ENCODE measurements at regions not wholly inside any gene's neighbourhood (a gene's known extent, or its start where the extent isn't known, plus 50 kb on each side); places are given as distances from the start of the nearest gene placed in this dataset.

DNA sequence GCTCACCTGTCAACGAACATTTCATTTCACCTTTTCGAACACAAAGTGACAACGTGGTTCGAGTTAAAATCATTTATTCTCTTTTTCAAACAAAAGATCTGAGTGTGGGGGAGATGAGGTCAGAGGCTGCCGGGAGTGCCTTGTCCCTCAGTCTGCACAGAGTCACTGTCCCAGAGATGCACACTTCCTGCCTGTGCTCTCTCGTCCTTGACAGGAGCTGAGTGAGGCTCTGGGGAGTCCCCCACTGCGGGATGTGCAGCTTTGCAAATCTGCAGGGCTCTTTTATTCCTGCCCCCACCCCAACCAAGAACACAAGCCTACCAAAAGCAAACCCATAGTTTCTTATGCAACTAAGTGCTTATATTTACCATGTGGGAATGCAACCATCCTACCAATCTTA, 497.8 kb downstream of the EIPR1 start:
- FAIRE-seq (no peak), DNase-seq (ENCODE audit: insufficient read length, low spot score) (no peak)
- TF ChIP-seq, protein P1, sequence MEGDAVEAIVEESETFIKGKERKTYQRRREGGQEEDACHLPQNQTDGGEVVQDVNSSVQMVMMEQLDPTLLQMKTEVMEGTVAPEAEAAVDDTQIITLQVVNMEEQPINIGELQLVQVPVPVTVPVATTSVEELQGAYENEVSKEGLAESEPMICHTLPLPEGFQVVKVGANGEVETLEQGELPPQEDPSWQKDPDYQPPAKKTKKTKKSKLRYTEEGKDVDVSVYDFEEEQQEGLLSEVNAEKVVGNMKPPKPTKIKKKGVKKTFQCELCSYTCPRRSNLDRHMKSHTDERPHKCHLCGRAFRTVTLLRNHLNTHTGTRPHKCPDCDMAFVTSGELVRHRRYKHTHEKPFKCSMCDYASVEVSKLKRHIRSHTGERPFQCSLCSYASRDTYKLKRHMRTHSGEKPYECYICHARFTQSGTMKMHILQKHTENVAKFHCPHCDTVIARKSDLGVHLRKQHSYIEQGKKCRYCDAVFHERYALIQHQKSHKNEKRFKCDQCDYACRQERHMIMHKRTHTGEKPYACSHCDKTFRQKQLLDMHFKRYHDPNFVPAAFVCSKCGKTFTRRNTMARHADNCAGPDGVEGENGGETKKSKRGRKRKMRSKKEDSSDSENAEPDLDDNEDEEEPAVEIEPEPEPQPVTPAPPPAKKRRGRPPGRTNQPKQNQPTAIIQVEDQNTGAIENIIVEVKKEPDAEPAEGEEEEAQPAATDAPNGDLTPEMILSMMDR (IDR thresholded peaks at IDR 0.05; ENCODE audit: insufficient read depth, missing control alignments), result no peak

DNA sequence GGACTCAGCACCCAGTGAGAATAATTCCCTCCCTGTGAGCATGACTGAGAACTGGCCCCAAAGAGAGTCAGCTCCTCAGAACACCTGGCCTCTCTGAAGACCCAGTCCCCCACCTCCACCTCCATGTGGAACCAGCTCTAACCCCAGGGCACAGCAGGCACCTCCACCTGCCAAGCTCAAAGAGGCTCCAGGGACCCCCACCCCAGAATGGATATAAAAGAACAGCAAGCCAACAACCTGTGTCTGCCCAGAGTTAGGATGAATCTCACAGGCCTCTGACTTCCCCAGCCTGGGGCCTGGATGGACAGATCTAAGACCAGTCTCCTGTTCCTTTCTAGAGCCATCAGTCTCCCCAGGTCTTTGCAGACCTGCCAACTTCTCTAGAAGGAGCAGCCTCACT, 498.5 kb downstream of the EIPR1 start:
- TF ChIP-seq, protein P1 (IDR thresholded peaks at IDR 0.05; ENCODE audit: insufficient read depth, missing control alignments), result no peak
- FAIRE-seq (no peak), DNase-seq (ENCODE audit: insufficient read length, low spot score) (no peak)

DNA sequence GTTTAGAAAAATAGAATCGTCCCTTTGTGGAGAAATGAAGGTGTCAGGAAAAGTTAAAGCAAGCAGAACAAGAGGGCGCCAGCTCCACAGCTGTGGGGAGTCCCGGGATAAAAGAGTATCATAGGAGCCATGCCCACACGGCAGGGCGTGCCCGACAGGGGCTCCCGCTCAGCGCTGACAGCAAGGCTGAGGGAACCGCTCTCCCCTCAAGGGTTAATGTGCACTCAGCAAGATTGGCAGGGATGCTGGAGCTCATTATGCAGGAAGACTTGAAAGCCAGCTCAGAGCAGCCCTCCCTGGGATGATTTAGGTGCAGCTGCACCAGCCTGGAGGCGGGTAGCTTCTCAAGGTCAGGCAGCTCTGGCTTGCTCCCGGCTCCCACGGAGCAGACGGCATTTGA, 500.2 kb downstream of the EIPR1 start:
- no peak for FAIRE-seq
- no peak for DNase-seq (ENCODE audit: insufficient read length, low spot score)
- TF ChIP-seq, protein P1 (IDR thresholded peaks at IDR 0.05; ENCODE audit: insufficient read depth, missing control alignments), result no peak

DNA sequence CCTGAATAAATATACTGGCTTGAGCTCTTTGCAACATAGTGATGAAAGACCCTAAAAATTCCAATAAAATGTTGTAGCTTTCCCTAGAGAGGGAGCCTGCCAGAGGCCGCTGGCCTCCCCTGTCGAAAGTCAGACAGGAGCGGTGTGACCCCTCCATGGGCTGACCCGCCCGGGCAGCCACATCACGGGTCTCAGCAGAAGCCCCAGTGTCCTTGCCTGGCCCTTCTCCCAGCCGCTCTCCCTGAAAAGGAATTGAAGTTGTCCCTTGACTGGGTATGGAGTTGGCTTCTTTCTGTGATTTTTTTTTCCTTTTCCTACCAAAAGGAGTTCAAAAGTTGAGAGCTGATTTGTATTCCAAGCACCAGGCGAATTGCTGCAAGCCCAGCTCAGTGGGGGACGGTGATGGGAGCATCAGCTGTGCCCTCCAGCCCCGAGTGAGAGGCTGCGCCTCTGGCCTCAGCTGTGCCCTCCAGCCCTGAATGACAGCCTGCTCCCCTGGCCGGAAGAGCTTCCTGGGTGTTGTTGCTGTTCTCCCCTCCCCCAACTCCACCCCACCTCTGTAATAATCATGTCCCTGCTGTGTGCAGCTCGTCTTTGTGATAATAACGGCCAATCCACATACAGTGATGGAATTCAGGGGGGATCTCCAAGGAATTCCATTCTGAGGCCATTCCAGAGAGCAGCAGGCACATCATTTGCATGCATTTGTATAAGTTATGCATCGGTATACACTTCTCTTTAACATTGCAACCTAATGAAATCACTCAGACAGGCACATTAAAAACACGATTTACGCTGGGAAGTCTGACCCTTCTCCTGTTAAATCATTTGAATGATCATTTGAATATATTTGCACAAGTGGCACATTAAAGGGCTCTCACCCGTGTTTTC, 501.0 kb downstream of the EIPR1 start:
- TF ChIP-seq, protein P1 (IDR thresholded peaks at IDR 0.05; ENCODE audit: insufficient read depth, missing control alignments), result no peak
- DNase-seq (ENCODE audit: insufficient read length, low spot score) (no peak), FAIRE-seq (no peak)

DNA sequence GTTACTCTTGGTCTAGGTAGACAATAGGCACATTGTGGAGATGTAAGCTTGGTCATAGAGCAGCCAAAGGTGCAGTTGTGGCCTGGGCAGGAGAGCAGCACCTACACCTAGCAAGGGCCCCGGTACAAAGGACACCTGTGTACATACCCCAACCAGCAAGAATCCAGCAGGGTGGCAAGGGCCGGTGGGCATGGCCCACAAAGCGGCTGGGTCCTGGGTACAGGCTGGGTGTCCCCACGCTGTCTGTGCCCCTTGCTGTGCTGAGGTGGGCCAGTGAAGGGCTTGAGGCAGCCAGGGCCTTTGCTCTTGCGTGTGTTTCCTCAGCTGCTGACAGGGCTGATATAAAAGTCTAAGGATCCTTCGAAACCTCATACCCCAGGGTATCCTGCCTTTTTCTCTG, 501.8 kb downstream of the EIPR1 start:
- TF ChIP-seq, protein P1 (IDR thresholded peaks at IDR 0.05; ENCODE audit: insufficient read depth, missing control alignments), result no peak
- FAIRE-seq (no peak), DNase-seq (ENCODE audit: insufficient read length, low spot score) (no peak)

DNA sequence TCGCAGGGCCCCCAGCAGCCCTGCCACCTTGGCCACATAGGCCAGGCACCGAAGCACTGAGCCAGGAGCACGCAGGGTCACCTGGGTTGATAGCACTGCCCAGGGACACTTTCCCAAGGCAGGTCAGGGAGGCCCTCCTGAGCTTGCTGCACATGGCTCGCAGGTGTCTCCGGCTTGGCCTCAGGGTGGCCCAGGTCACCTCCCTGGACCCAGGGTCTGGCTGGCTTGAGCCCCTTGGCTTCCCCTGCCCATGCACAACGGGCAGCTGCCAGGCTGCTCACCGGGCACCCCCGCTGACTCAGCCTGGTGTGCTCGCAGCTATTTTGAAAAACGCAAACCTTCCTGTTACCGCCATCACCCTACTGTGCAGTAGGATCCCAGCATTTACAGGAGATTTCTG, 502.3 kb downstream of the EIPR1 start:
- no peak for FAIRE-seq

DNA sequence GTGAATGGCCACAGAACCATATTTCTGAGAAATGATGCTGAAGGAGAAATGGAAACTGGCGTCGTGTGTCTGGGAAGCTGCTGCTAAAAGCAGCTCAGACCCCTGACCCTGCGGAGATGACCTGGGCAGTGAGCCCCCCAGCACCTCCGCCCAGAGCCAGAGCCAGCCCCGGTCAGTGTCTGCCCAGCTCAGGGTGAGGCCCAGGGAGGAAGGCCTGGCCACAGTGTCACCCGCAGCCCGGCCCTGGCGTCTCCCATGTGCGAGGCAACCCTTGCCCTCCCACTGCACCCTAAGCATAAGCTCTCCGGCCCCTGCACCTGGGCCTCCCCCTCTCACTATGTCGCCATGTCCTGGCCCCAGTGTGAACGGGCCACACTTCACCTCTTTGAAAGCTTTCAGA, 502.8 kb downstream of the EIPR1 start:
- TF ChIP-seq, protein P1 (IDR thresholded peaks at IDR 0.05; ENCODE audit: insufficient read depth, missing control alignments), result no peak
- DNase-seq (ENCODE audit: insufficient read length, low spot score) (no peak), FAIRE-seq (no peak)

More for the DNA sequence above, 502.3 kb downstream of the EIPR1 start:
- no peak for DNase-seq (ENCODE audit: insufficient read length, low spot score)
- TF ChIP-seq, protein P1 (IDR thresholded peaks at IDR 0.05; ENCODE audit: insufficient read depth, missing control alignments), result no peak

Data from D721Med (cell line).